B cell (primary cell): ENCODE measurements at regions not wholly inside any gene's neighbourhood (a gene's known extent, or its start where the extent isn't known, plus 50 kb on each side); places are given as distances from the start of the nearest gene placed in this dataset.

Experiments used
- CTCF ChIP-seq: fragments of 200-600 bp; IDR thresholded peaks from one replicate; pipeline ENCODE4 v1.8.0; 2022; ENCODE audit warnings: antibody characterized with exemption, mild to moderate bottlenecking
- EZH2 ChIP-seq: IDR thresholded peaks from 2 replicates; pipeline ENCODE4 v1.6.1; 2012; ENCODE audit warnings: borderline replicate concordance, low read depth, mild to moderate bottlenecking, moderate library complexity, low read length; ENCODE audit not compliant: insufficient read depth, poor library complexity, severe bottlenecking

GRCh38 chr3:72565593-72565992 is 282.7 kb downstream of the SHQ1 start:
- TF ChIP-seq CTCF (no peak), EZH2 (no peak)
